GM12872 (cell line): ENCODE measurements at regions not wholly inside any gene's neighbourhood (a gene's known extent, or its start where the extent isn't known, plus 50 kb on each side); places are given as distances from the start of the nearest gene placed in this dataset.

ENCODE experiments used
- CTCF ChIP-seq: IDR thresholded peaks from 3 replicates; pipeline ENCODE4 v1.5.1; 2011; ENCODE audit warnings: low read depth, mild to moderate bottlenecking, low read length, moderate library complexity; ENCODE audit not compliant: insufficient read depth

GRCh38 chr4:136357556-136357955 lies 1174.7 kb downstream of the PCDH18 start:
- no peak for TF ChIP-seq CTCF

GRCh38 chr4:136355970-136356369 lies 1176.3 kb downstream of the PCDH18 start:
- TF ChIP-seq CTCF = no peak

GRCh38 chr4:136343340-136343739 lies 1189.0 kb downstream of the PCDH18 start:
- no peak for TF ChIP-seq CTCF

- TF ChIP-seq CTCF = no peak
These were observed 1189.6 kb downstream of the PCDH18 start for GRCh38 chr4:136342666-136343065.

GRCh38 chr4:136337216-136337615 lies 1195.1 kb downstream of the PCDH18 start:
- TF ChIP-seq CTCF = no peak

GRCh38 chr4:136336479-136336878 lies 1195.8 kb downstream of the PCDH18 start:
- no peak for TF ChIP-seq CTCF

GRCh38 chr4:136329042-136329662 lies 1203.1 kb downstream of the PCDH18 start:
- no peak for TF ChIP-seq CTCF
